ENCODE measurements at regions not wholly inside any gene's neighbourhood (a gene's known extent, or its start where the extent isn't known, plus 50 kb on each side); places are given as distances from the start of the nearest gene placed in this dataset.

DNA sequence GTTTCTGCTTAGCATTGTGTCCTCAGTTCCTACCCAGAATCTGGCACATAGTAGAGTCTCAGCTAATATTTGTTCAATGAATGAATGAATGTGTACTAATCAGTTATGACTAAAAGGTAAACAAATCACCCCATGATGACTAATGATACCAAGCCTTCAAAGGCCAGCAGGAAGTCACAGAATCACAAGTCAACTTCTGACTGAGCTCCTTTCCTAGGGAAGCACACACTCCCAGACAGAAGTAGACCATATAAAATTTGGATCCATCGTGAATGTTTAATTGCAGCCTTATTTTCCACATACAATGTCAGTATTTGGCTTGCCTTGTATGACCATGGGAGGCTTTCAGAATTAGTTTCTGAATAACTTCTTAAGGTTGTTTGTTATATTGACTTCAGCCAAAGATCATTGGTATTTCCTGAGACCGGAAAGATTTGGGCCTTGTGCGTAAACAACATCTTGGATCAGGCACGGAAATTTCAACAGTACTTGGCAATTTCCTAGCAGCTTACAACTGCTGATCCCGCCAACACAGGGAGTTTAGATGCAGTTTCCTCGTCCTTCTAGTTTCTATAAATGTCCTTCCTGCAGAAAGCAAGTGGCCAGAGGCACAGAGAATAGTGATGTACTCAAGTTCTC lies 185.9 kb upstream of the ATP1B1 start:
- DNase-seq: no peak

DNA sequence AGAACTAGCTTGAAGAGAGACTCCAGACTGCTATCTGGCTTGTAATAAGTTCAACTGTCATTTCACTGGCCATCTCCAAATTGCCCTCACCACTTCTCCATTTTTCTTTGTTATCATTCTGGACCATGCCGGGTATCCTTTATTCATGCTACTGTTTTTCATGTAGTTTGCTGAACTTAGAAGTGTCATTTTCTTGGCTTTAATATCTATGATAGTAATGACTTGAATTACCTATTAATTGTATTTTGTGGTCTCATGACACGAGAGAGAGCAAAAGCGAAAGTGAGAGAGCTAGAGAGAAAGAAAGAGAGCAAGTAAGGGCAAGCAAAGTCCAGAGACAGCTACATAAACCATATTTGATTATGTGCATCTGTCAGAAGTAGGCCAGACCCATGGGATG lies 184.9 kb upstream of the ATP1B1 start:
- no peak for DNase-seq

DNA sequence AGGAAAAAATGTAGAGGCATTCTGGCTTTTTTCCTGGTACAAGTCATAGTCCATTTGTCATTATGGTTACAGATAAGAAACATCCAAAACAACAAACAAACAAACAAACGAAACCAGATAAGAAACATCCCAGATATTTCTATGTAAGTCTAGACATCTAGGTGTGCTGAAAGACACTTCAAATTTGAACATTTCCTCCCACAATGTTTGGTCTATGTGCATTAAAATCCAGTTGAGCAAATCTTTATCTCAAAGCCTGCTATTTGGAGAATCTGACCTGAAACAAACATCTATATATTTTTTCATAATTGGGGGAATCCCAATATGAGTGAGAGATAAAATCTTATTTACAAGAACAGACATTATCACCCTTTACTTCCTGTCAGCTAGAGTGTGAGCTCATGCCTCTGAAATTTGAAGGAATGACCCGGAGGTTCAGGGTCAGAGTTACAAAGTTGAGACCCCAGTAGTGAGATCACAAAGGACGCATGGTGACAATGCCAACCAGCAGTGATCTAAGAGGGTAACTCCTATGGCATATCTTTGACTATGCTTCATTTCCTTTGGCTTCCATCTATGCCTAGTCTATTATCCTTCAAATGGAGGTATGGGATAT lies 182.9 kb upstream of the ATP1B1 start:
- no peak for DNase-seq

DNA sequence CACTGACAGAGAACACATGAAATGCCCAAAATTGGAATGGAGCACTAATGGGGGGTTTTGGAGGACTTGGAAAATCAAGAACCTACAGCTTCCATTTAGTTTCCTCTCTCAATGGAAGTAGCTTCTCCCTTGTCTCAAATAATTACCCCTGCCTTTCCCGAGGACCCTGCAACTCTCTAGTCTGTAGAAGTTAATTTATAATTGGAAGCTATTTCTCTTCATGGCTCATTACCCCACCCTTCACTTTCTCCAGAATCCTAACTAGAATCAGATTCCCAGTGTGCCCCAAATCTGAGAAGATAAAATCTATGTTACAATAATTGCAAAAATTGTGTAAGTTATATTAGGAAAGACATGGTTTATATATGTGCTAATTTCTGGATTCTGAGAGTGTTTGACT lies 181.5 kb upstream of the ATP1B1 start:
- DNase-seq: no peak

DNA sequence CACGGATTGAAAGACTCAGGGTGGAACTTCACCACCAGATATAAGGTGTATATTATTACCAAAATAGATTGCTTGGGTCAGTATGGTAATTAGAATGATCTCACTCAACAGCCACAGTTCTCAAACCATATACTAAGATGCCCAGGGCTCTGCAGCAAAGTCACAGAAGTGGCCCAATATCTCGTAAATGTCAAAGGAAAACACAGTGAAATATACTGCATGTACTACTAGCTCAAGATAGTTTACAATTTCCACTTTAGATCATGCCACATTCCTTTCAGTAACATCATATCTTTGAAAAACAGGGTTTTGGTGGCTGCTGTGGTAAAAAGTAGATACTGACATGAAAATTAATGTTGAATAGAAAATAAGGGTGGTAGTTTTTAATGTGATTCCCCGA lies 180.3 kb upstream of the ATP1B1 start:
- no peak for DNase-seq

DNA sequence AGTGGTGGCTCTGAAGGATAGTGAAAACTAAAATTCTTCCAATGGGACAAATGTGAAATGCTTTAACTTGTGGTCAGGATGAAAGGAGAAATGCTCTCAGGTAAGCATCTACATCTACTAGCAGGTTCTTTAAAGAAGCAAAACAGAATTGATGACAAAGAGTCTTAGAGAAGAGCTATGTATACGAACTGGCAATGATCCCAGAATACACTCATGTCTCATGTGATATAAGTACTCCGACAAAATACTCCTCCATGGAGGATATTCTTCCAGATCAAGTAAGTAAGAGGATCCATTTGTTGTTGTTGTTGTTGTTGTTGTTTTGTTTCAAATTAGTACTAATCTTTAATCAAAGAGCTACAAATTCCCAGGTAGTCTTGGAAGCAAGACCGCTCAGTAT lies 174.0 kb upstream of the ATP1B1 start:
- DNase-seq: no peak

DNA sequence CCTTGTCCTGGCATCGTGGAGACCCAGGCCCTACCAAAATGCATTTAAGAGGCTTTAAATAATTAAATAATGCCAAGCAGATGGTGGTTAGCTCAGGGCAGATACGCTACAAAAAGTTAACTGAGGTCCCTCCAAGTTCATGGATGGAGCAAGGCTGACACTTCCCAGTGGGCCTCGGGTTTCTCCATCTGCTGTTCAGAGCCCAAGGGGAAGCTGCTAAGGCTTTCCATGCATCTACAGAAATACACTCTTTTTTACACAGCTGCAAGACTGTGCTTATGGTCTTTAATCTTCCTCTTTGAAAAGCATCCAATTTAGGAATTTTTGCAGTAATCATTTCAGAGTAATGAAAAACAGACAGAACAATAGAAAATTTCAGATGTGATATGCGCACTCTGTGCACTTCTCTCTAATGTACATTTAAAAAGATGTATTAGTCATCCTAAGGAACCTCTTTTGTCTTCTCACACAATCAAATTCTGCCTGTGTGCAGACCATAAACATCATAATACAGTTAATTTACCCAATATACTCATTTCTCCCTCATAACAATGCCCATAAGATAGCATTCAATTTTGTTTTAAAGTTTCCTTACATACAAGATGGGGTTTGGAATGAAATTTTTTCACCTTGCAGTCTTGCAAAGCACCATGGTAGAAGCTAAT lies 173.2 kb upstream of the ATP1B1 start:
- DNase-seq: no peak

DNA sequence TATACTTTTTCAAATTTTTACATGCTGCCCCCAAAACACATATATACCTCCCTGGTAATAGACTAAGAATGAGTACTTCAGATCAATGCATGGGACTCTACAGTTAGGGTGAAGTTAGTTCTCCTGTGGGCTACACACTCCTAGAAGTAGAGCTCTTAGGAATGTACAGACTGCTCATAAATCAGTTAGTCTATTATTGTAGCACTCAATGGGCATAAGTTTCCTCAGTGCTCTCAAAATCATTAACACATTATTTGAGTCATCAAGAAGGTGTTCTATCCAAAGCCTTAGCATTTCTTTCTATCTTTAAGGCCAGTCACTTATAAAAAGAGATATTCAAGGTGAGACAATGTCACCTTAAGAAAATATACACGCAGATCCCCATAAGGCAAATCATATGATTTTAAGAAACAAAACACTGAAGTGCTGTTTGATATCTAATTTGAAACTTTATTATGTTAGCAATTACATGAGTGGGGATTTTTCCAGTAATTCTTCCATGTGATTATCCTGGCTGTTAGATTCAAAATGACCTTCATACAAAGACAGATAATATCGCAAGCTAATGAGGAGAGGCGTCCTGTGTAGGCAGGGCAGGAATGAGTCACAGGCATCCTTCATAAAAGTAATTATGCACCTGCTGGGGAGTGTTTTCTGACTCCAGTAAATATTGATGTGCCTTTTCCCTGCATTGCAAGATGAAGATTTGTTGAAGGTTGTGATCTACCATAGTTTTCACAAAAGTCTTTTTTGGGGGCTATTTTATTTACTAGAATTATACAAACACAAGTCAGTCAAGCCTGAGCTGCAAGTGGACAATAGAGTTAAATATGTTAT lies 167.2 kb upstream of the ATP1B1 start:
- DNase-seq: peak in 1 of 5 donors; percentile 28

DNA sequence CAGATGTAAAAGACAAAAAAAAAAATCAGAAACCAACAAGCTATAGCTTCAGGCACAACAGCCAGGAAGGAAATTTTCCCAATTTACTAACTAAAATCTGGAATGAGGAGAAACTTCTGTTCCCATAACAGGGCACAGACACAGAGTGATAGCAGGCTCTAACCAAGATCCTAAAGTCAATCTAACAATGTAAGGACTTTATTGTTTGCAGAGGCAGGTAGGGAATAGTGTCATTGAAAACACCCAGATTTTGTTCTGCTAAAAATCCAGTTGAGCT lies 166.6 kb upstream of the ATP1B1 start:
- DNase-seq: no peak

DNA sequence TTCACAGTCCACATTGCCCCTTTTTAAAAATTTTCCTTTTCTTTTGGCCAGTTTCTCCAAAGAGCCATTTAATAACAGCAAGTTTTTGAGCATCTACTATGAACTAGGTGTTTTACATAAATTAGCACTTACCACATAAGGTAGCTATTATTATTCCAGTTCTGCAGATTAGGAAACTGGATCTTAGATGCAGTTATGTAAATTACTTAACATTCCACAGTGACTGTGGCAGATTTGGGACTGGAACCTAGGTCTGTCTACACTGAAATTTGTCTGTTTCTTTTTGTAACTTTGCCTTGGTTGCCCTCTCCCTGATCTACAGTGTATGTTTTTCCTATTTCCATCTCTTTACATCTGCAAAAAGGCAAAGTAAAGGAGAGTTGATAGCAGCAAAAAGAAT lies 164.8 kb upstream of the ATP1B1 start:
- DNase-seq: no peak

DNA sequence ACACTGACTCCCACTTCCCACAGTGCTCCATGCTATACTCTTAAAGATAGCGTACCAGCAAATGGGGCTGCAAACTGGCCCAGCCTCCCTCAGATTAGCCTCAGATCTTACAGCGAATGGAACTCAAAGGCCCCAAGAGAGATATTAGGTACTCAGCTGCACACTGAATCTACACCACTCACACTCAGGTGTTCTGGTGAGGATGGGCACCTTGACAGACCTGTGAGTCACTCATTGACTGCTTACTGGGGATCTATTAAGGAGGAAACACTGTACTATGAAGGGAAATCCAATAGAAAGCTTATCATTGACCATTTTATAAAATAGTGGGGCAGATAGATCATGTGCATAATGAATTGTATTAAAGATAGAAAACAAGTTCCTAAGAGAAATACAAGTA lies 164.3 kb upstream of the ATP1B1 start:
- DNase-seq: no peak

DNA sequence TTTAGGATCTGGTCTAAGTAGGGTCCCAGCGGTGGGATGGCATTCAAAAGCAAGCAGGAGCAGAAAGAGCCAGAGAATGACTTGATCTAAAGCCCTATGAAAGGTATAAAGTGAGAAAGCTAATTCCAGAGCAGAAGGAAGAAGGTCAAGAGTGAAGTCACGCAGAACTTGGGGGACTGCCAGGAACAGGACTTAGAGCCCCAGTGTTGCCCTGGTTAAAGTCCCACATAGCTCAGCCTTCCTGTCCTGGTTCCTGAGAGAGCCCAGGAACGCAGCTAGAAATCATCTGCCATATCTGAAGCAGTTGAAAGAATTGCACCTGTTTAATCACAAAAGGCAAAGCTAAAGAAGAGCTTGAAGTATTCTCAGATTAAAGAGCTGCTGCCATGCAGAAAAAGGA lies 160.6 kb upstream of the ATP1B1 start:
- DNase-seq: no peak

DNA sequence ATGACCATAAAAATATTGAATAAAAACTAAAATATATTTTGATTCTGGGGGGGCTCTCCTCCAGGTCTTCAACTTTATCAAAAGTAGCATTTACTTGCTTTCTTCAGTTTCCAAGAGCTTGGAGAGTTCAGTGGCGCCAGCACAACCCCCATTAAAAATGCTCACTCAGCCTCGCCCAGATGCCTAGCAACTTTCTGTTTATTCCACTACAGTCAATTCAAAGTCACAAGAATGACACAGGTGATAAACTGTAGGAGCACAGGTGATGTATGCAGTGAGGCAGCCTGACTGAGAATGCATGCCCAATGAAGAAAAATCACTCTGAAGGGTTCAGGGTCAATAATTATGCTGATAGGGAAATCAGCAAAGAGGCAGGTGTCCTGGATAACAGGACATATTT lies 159.4 kb upstream of the ATP1B1 start:
- DNase-seq: no peak

DNA sequence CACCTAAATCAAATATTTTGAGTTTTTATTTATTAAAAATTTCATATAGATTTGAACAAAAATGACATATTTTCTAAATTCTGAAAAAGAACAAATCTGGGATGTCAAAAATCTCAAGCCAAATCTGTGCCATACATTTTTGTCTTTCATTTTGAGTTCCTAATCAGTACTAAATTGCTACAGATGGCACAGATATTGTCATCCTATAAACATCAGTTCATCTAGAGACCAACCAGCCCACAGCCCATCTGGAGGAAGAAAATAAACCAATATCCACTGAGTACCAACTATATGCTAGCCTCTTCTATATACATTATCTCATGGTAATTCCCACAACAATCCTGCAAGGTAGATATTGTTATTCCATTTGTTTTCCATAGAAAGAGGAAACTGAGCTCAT lies 156.8 kb upstream of the ATP1B1 start:
- DNase-seq: no peak

DNA sequence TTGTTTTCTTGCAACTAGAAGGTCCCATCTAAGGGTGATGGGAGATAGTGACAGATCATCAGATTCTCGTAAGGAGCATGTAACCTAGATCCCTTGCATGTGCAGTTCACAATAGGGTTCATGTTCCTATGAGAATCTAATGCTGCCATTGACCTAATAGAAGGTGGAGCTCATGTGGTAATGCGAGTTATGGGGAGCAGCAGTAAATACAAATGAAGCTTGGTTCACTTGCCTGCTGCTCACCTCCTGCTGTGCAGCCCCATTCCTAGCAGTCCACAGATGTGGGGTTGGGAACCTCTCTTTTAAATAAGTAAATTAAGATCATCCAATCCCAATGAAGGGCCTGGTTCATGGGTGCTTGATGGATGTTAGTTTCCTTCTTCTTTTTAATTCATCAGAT lies 148.7 kb upstream of the ATP1B1 start:
- DNase-seq: no peak

DNA sequence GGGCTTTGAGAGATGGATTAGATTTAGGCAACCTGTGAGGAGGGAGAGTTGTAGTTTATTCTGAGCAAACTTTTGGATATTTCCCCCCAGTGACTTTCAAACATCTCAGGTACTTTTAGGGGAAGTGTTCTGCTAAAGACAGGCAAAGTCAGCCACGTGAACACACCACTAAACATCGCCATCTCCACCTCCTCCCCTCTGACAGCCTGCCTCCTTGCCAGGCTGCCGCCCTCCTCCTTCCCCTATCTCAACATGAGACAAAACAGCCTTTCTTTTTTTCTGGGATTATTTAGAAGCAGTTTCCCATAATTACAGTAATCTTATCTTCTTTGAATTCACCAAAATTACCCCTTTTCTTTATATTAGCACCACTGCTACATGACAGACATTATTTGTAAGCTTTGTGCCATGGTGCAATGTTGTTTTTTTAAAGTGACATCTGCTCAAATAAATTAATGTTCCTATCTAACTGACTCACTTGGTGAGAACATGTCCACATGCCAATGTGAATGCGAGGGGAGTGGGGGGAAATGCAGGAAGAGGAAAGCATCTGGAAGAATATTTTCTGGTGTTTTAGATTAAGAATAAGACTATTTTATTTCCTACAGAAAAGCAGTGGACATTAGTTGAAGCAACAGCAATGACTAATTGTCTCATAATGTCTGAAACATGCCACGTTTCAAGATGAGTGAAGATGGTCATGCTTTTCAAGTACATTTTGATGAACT lies 147.8 kb upstream of the ATP1B1 start:
- no peak for DNase-seq

DNA sequence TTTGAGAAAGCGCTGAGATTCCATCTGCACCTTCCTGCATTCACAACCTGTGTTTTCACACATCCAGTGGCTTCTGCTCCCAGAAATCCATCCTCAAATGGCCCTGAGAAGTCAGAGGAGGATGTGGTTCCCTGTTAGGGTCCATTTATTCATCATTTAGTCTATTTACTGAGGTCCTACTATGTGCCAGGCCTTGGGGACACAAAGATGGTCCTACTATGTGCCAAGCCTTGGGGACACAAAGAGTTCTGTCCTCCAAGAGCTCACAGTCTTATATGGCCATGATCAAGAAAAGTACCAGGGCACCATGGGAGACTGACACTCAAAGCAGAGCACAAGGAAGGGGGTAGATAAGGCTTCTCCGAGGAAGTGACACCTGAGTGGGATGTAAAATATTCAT lies 147.1 kb upstream of the ATP1B1 start:
- no peak for DNase-seq

DNA sequence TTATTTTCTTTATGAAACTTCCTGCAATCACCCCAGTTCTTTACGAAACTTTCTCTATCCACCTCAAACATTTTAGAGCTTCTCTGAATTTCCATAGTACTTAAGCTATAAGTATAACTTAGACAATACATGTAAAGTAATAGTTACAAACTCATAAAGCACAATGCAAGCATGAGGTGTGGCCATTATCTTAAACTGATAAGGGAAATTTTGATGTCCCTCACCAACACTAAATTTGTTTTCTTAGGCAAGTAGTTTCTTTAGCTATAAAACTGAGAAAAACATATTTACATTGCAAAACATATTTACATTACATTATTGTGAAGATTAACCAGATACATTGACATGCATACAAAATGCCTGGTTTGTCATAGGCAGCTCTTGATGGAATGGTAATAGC lies 146.4 kb upstream of the ATP1B1 start:
- no peak for DNase-seq

DNA sequence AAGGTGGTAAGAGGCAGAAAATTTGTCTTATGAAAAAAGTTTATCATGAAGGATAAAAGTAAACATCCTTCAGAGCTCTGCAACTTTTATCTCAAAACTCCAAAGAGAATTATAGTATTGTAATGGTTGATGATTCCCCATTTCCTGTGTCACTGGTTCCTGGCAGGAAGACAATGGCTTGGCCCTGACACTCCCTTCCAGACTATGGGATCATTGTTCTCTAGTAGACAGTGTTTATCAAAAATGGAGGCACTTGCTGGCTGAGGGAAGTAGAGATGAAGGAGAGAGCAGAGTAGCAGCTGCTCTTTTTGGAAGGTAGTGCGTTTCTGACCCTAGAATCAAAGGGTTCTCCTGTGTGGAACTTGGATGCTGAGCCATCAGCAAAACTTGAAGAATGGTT lies 145.9 kb upstream of the ATP1B1 start:
- no peak for DNase-seq

DNA sequence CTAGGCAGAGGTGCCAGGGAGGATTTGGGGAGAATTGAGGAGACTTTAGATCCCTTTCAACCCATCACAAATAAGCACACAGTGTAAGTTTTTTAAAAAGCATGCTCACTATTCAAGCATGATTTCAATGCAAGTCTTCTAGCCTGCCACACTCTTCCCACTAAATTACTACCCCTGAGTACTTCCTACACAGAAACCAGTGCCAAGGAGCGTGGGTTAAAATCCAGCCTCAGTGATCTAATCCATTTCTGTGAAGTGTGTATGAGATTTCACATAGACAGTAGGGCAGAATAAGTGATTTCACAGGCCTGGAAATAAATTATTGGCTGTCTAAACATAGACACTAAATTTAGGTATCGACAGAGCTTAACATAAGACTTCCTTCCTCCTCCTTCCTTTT lies 142.9 kb upstream of the ATP1B1 start:
- no peak for DNase-seq

DNA sequence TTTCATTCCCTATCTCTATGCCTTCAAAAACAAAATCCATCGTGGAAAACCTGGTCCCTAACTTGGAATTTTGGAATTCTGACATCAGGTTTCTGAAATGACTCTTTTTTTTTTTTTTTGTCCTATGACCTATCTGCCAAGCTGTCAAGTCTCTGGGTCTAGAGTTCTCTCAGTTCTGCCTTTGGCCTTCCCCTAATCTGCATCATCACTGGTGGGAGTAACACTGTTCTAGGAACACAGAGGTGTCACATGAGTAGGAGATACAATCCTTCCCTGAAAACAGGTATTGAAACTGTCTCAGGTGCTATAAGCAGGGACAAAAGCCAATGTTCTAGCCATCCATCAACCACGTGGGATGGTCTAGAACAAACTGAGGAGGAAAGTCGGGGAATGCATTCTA lies 142.0 kb upstream of the ATP1B1 start:
- DNase-seq: no peak

DNA sequence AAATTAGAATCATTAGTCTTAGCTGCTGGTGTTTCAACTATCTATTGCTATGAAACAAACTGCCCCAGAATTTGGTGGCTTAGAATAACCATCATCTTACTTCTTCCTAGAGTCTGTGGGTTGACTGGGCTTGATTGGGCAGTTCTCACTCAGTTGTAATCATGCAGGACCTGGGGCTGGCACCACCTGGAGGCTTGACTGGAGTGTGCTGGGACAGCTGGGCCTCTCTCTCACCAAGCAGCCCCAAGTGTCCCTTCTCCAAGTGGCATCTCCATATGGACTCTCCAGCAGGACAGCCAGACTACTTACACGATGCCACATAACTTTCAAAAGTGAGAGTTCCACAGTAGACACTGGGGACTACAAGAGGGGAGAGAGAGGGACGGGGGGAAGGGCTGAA lies 140.3 kb upstream of the ATP1B1 start:
- no peak for DNase-seq

DNA sequence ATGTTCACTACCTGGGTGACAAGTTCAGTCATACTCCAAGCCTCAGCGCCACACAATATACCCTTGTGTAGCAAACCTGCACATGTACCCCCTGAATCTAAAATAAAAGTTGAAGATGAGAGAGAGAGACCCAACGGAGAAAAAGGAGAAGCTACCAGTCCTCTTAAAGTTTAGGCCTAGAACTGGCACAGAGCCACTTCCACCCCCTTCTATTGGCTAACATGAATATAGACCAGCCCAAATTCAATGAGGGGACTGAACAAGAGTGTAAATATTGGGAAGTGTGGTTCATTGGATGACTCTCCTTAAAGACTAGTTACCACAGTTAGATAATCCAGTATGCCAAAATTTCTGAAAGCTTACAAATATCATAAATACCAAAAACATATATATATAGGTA lies 139.9 kb upstream of the ATP1B1 start:
- DNase-seq: no peak
